GM21515 (cell line): ENCODE measurements at regions not wholly inside any gene's neighbourhood (a gene's known extent, or its start where the extent isn't known, plus 50 kb on each side); places are given as distances from the start of the nearest gene placed in this dataset.

Experiments
- ATAC-seq: cut with Tn5 transposase; IDR thresholded peaks from one replicate; pipeline ENCODE4 v1.9.1; 2021; ENCODE audit not compliant: unreplicated experiment

DNA sequence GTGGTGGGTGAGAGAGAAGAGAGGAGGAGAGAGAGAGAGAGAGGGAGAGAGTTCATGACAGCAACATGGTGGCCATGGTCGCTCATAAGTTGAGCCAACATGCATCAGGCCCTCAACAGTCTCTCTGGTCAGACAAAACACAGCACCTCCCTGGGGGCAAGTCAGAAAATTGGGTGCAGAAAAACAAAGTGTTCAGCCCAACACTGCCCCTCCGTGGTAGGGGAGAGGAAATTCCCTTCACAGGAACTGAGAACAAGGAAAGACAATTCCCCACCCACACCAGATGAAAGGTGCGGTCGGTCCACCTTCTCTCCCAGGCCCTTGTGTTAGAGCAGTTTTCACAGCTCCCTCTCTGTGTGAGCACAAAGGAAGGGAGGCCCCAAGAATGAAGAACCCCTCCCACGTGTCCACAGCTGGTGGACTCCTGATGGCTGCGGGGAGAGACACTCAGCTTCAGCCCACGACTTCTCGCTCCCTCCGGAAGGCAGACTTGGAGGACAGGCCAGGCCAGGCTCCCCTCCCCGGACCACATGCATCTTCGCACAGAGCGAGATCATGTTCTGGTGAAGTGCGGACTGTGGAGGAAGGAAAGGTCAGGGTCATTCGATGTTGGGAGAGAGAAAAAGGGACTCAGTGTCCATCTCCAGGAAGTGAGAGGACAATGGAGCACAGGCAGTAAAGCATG is 181.7 kb downstream of the ANAPC1 start:
- ATAC-seq: no peak

DNA sequence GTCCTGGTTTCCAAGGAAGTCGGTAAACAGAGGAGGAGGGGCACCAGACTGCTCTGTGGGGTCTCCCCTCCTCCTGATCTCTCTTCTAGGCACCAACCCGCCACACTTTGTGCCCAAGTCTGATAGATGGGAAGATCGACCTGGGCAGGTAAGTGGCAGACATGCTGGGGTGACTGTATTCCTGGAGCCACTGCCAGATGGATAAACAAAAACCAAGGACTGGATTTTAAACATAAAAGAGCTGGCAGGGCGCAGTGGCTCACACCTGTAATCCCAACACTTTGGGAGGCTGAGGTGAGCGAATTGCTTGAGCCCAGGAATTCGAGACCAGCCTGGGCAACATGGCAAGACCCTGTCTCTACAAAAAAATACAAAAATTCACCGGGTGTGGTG is 181.2 kb downstream of the ANAPC1 start:
- no peak for ATAC-seq

DNA sequence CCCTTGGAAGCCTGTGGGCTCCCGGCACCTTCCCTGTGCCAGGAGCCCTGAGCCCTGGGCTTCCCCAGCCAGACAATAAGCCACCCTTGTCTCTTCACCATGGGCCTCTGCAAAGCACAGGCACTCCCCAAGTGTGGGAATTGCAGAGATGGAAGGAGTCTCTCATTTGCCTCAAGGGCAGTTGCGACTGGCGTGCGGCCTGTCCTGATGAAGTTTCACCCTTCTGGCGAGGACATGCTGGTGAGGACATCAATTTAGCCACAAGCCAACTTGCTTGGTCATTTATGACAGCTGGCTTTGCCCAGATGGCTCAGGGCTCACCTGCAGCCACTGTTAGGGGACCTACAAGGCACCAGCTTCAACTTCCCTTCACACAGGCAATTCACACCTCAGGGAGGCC is 180.2 kb downstream of the ANAPC1 start:
- ATAC-seq: no peak

DNA sequence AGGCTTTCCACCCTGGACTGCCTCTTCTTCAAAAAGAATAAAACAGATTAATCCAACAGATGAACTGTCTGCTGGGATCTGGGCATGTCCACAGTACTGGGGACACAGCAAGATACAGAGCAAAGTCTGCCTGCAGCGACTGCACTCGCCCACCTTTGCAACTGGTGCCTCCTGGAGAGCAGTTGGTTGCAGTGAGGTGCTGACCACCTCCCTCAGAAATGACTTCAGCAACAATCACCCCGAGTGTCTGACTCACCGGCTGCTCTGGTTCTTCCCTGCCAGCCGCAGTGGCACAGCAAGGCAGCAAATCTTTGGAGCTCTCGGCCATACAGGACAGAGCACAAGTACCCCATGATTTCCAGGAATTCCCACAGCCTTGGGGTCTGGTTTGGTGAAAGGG is 179.7 kb downstream of the ANAPC1 start:
- ATAC-seq: no peak

DNA sequence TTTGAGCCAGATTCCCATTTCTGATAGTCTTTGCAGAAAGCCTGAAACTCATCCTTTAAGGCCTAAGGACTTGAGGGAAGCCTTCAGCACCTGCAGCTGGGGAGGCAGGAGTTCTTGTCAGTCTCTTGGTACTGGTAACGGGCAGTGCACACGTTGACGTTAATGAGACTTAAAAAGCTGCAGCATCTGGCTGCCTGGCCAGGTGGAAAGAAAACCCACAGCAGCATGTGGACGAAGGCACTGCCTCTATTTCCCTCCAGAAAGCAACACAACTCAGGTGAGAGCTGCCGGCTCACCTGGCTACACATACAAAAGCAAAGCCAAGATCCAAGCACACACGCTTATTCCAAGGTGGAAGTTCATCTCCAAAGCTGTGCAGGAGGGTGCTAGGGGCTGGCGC is 178.8 kb downstream of the ANAPC1 start:
- ATAC-seq: no peak

DNA sequence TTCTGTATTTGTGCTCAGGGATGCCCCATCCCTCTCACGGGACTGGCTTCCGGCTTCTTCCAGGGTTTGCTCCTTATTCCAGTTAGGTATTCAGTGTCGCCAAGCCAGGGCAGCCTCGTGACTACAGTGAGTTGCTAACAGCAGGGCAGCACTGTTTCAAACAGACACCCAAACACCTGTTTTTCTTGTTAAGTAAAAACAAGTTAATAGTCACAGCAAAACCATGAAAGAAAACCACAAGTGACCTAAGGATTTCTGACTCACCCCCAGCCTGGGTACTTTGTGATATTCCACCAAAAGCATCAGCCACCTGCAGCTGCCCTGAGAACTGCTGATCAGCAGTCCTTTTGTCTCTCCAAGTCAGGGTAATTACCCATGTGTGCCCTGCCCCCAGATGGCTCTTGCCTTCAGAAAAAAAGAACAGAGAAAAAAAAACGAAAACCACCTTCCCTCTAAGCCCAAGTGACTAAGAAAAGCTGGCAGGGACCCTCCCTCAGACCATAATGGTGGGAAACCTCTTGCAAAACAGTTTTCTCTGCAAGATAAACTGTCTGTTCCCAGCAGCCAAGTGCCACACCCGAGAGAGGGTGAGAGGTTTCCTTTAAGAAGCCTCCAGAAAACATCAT is 178.2 kb downstream of the ANAPC1 start:
- peak; percentile 82 for ATAC-seq

DNA sequence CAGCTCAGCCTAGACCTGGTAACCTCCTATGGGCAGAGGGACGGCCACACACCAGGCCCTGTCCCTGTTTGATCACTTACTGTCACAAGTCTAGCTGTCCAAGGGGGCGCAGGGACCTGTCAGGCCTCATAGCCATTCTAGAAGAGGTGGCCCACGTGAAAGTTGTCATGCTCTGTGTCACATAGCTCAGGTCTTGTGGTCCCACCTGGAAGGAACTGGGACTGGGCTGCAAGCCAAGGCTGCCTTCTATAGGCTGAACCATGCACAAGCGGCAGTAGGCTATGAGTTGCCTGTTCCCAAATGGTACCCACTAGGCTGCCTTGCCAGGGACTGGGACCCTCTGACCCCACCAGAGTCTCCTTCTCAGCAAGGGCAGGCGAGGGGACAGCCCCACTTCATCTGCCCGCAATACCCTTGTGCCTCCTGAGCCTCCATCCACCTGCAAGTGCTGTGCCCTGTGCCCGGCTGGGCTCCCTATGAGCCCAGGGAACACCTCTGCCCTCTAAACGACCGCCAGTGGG is 177.5 kb downstream of the ANAPC1 start:
- ATAC-seq: no peak

DNA sequence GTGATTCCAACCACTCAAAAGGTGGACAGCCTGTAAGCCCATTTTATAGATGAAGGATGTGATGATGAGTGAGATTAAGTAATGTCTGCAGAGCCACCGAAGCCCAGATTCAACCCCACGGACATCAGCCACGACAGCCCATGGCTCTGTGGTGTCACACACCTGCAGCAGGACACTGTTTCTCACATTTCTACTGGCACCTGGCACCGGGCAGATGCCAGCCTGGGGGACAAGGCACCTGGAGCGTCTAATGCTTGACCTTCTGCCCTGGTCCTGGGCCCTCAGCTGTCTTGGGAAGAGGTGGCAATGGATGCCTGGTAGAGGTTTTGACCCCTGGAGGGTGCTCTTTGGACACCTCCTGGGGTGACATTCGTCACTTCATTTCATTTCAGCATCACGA is 176.3 kb downstream of the ANAPC1 start:
- no peak for ATAC-seq

DNA sequence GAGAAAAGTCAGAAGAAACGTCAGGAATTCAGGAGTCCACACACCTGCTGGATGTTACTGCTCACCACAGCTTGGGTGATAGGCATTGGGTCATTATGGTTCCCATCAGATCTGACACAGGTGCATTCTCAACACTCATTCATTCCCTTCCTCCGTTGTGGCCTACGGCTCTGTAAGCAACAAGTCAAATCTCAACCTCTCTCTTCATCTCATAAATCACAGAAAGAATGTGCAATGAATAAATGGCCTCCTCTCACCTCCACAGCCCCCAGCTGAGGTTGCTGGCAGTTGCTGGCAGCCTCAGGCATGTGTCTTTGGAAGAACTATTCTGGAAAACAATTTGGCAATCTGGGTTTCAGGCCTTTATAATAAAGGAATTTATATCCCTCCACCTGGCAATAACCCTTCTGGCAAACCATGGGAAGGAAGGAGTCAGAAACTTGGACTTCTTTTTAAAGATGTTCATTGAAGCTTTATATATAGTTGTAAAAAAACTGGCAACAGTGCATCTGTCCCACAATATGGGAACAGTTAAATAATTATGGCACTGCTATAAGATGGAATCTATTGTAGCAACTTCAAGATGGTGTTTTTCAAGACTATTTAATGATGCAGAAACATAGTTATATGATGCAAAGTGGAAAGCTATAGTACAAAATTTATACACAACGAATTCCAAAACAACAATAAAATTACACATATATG is 175.4 kb downstream of the ANAPC1 start:
- ATAC-seq: no peak

DNA sequence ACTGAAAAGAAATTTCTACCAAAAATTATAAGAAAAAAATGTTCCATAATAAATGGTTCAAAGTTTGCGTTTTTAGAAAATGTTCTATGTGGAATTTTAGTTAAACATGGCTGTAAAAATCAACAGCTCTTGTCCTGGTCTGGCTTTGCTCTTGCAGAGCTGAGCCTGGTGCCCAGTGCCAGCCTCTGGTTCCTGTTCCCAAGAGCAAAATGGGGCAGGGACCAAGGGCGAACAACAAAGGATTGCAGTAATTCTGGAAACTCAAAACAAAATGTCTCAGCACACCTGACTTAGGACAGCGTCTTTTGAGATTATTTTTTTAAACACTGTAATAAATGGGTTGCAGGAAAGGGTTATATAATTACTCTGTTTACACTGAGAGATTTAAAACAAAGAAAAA is 174.7 kb downstream of the ANAPC1 start:
- no peak for ATAC-seq

DNA sequence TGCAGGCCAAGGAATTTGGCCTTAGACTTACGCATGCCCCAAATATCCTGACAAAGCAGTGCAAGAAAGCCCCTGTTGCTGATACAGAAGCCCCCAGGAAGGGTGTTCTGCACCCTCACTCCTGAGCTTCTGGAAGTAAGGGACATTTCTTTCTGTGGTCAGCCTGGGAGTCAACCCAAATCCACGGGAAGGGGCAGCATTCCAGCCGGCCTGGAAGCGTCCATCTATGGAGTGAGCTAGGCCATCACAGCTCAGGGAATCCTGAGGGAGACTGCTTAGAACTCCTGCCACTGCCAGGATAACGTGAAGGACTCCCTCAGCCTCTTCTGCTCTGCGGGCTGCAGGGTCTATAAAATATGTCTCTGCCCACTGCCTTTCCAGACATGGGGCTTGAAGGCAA is 173.9 kb downstream of the ANAPC1 start:
- no peak for ATAC-seq

DNA sequence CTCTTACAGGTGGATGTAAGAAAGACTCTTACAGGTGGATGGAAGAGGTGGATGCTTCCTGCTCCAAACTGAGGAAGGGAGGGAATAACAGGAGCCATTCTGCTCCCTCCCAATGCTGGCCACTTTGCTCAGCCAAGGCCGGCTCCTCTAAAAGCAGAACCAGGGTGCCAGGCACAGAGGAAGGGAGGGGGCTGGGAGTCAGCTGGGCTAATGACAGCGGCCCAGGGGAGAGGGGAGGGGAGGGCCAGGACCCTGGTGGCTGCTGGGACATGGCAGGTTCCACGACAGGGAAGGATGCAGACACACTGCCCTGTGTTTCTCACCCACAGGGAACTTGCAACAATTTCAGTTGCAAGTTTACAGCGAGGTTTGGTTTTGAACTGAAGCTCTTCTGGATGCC is 173.4 kb downstream of the ANAPC1 start:
- no peak for ATAC-seq

DNA sequence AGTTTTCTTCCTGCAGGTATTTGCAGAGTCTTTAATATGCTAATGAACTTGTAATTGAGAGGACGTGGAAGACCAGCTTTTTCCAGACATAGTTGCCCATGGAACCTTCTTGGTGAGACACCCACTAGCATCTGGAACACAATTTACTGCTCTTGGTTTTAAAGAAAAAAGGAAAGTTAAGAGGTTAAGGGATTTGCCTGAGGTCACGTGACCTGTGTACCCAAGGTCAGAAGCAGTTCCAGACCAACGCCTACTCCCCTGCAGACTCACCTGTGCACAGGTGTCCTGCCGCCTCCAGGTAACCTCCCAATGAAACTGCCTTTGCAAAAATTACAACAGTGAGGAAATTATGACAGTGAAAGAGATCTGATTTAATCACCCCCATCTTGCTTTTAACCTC is 172.7 kb downstream of the ANAPC1 start:
- ATAC-seq: no peak

DNA sequence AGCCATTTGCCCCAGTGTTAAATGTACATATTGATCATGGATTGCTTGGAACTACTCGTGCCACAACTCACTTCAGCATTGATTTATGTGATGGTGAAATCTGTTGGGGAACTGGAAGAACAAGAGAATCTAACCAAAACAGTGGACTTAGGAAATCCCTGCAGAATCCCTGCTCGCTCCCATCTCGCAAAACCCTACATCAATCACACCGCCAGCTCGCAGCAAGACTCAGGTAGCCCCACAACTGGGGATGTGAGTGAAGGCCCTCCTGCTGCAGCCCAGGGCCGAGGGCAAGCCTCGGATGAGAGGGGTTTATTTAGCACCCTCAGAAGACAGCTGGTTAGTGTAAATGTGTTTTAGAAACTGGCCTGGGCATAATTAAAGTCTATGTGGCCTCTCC is 171.6 kb downstream of the ANAPC1 start:
- no peak for ATAC-seq

DNA sequence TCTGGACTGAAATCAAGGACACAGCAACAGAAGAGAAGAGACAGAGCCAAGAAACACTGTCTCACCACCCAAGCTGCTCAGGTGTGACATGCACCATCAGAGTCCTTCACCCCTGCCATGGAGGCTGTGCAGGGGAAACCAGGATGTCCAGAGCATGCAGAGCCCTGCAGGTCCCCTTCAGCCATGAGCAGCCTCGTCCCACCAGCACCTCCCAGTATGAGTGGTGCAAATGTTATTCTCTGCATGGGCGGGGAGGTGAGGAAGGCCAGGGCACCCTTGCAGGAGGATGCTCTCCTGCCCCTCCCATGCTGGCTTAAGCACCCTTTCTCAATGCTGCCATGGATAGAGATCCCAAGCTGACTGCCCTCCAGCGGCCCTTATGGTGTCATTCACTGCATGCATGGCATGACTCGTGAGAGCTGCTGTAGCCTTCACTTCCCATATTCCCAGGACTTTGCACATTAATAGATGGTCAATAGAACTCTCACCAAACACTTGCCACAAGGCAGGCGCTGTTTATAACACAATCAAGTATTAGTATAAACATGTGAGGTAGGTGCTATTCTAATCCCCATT is 171.0 kb downstream of the ANAPC1 start:
- no peak for ATAC-seq

DNA sequence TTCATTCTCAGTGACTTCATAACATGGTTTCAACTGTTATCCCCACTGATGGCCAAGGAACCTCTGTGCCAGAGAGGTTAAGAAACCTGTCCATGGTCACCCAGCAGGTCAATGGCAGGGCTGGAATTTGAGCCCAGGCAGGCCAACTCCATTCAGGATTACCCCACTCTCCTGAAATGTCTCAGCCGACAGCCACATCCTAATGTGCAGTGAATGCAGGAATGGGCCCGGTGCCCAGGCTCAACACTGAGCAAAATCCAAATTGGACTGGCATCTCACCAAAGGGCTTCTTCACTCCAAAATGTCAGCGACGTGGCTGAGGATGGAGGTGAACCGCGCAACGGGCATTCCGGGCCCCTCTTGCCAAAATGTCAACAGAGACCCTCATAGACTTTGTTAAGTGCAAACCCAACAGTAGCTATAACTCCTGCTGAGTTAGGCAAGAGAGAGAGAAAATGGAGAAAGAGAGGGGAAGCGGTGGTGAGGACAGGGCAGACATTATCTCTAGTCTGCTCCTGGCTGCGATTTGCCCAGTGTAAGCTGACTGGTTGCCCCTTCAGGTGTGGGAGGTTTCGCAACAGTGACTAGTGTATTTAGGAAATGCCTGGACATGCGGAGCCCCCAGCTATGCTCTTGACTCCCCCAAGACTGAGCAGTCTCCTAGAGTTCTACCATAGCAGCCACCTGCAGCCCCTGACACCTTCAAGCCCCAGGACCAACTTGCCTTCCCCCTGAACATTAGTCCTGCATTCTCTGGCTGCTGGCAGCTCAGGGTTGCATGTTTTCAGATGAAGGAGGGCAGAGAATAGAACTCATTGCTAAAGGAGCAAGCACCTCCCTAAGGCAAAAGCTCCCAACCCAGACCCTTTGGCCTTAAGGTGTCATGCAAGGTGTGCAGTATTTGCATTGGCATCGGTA is 167.7 kb downstream of the ANAPC1 start:
- no peak for ATAC-seq

DNA sequence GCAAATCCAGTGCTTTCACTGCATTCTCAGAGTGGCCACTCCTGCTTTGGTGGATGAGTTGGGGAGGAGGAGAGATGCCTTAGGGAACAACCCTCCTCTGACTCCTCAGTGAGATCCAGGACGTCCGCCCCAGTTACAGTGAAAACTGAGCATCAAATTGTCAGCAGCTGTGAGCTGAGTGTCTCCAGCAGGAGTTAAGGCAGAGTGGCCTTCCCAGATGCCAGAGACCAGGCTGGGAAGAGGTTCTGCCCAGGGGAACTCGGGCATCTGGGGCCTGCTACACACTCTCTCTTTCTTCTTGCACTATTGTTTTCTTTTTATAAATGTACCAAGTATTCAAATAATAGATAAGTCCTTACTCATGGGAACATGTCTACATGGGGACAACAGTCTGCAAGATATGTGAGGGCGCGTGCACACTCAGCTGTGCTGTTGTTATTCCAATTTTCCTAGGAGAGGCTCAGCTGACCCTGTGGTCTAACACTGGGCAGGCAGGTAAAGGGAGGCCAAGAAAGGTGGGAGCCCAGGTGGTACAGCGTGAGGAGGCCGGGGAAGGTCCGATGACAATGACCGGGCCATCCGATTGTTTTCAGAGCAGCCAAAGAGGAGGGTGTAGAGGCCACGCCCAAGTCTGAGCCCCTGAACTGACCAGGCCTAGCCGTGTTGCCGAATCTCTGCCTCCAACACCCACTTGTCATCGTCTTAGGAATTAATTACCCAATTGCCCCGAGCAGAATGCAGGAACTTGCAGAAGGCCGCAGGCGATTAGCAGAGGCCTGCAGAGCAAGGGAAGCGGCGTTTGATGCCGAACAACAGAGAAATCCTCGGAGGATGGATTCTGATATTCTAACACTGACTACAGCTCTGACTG is 166.9 kb downstream of the ANAPC1 start:
- no peak for ATAC-seq
